DMS 273 (cell line): ENCODE measurements at regions not wholly inside any gene's neighbourhood (a gene's known extent, or its start where the extent isn't known, plus 50 kb on each side); places are given as distances from the start of the nearest gene placed in this dataset.
"Not testable (repeated sequence)": the region's sequence is repeated elsewhere in the genome, so short reads cannot be mapped to it uniquely, and the experiment has no call there.

ENCODE experiments used
- DNase-seq: peaks from one replicate; lab custom pipeline; 2025; ENCODE audit not compliant: unreplicated experiment; lab: John Stamatoyannopoulos, UW

- DNase-seq: not testable (repeated sequence)
Observed at GRCh38 chr21:31819692-31820091, 53.1 kb upstream of the HUNK start.

- DNase-seq: not testable (repeated sequence)
Observed at GRCh38 chr21:31814356-31814755, 58.5 kb upstream of the HUNK start.

GRCh38 chr21:31813862-31814261, 59.0 kb upstream of the HUNK start:
- no peak for DNase-seq

- DNase-seq: no peak
Observed at GRCh38 chr21:31804008-31804394, 68.8 kb upstream of the HUNK start.

GRCh38 chr21:31803039-31804007, 69.5 kb upstream of the HUNK start:
- no peak for DNase-seq

GRCh38 chr21:31802331-31802730, 70.4 kb upstream of the SCAF4 start:
- no peak for DNase-seq

GRCh38 chr21:31801551-31802219, 69.8 kb upstream of the SCAF4 start:
- DNase-seq: peak; percentile 78

GRCh38 chr21:31798842-31799704, 67.2 kb upstream of the SCAF4 start:
- DNase-seq: peak; percentile 28

GRCh38 chr21:31795992-31796391, 64.1 kb upstream of the SCAF4 start:
- DNase-seq: no peak

- DNase-seq: not testable (repeated sequence)
Observed at GRCh38 chr21:31790420-31790819, 58.5 kb upstream of the SCAF4 start.

- DNase-seq: no peak
Observed at GRCh38 chr21:31788581-31788980, 56.7 kb upstream of the SCAF4 start.

- not testable (repeated sequence) for DNase-seq
Observed at GRCh38 chr21:31787691-31788090, 55.8 kb upstream of the SCAF4 start.

GRCh38 chr21:31786164-31786920, 54.4 kb upstream of the SCAF4 start:
- DNase-seq: no peak

GRCh38 chr21:31785237-31786163, 53.6 kb upstream of the SCAF4 start:
- DNase-seq: peak; percentile 90

- DNase-seq: peak; percentile 73
Observed at GRCh38 chr21:31781737-31782136, 49.8 kb upstream of the SCAF4 start.
